Neuronal stem cell (in vitro differentiated cells): ENCODE measurements at regions not wholly inside any gene's neighbourhood (a gene's known extent, or its start where the extent isn't known, plus 50 kb on each side); places are given as distances from the start of the nearest gene placed in this dataset.

Experiments
- DNase-seq: peaks from one replicate; pipeline ENCODE4 v3.0.0-alpha.2; 2013; ENCODE audit warnings: low spot score
- H2AFZ ChIP-seq: one replicate; pipeline ENCODE4 v1.6.1; 2013; ENCODE audit warnings: mild to moderate bottlenecking, low read length, inconsistent platforms
- H2AK5ac ChIP-seq: 2 replicates; pipeline ENCODE4 v1.6.1; 2013; ENCODE audit warnings: low read depth, mild to moderate bottlenecking, inconsistent platforms, low read length, moderate library complexity, mixed read lengths
- H2BK120ac ChIP-seq: 2 replicates; pipeline ENCODE4 v1.6.1; 2013; ENCODE audit warnings: low read depth, mild to moderate bottlenecking, inconsistent platforms, low read length, moderate library complexity, mixed read lengths
- H2BK12ac ChIP-seq: one replicate; pipeline ENCODE4 v1.6.1; 2013; ENCODE audit warnings: low read length, inconsistent platforms
- H2BK15ac ChIP-seq: 2 replicates; pipeline ENCODE4 v1.6.1; 2013; ENCODE audit warnings: mild to moderate bottlenecking, low read length, inconsistent platforms, mixed read lengths
- H2BK5ac ChIP-seq: one replicate; pipeline ENCODE4 v1.6.1; 2013; ENCODE audit warnings: inconsistent platforms, mild to moderate bottlenecking, low read length, moderate library complexity
- H3K14ac ChIP-seq: one replicate; pipeline ENCODE4 v1.6.1; 2013; ENCODE audit warnings: low read length, inconsistent platforms
- H3K18ac ChIP-seq: 2 replicates; pipeline ENCODE4 v1.6.1; 2013; ENCODE audit warnings: low read length, inconsistent platforms
- H3K23ac ChIP-seq: 2 replicates; pipeline ENCODE4 v1.6.1; 2013; ENCODE audit warnings: low read depth, mild to moderate bottlenecking, mixed read lengths, low read length, inconsistent platforms; ENCODE audit not compliant: poor library complexity
- H3K27ac ChIP-seq: replicated peaks from 3 replicates; pipeline ENCODE4 v1.5.1; 2013; ENCODE audit warnings: low read length, inconsistent platforms
- H3K27me3 ChIP-seq, 3 experiments: 2 replicates each; pipeline ENCODE4 v1.6.1; 2013; ENCODE audit warnings: low read length in 3 of 3, mild to moderate bottlenecking in 2 of 3, inconsistent platforms in 1 of 3, low read depth in 1 of 3, mixed read lengths in 1 of 3, moderate library complexity in 1 of 3; ENCODE audit not compliant: control insufficient read depth in 3 of 3, insufficient read depth in 3 of 3
- H3K36me3 ChIP-seq, 2 donors: replicated peaks in 1 of 2; 2 replicates each; pipeline ENCODE4 v1.6.1; 2013; ENCODE audit warnings: low read length in 2 of 2; ENCODE audit not compliant: control insufficient read depth in 2 of 2, insufficient read depth in 2 of 2
- H3K4ac ChIP-seq: 2 replicates; pipeline ENCODE4 v1.6.1; 2013; ENCODE audit warnings: inconsistent platforms, mild to moderate bottlenecking, low read length, moderate library complexity
- H3K4me1 ChIP-seq, 2 donors: 1 replicate in 1 of 2; 2 replicates in 1 of 2; pipeline ENCODE4 v1.6.1; 2013; ENCODE audit warnings: low read length in 2 of 2, low read depth in 1 of 2; ENCODE audit not compliant: control insufficient read depth in 2 of 2, insufficient read depth in 1 of 2
- H3K4me2 ChIP-seq: one replicate; pipeline ENCODE4 v1.6.1; 2013; ENCODE audit warnings: mild to moderate bottlenecking, low read length, inconsistent platforms; ENCODE audit not compliant: insufficient read depth, poor library complexity, severe bottlenecking
- H3K4me3 ChIP-seq, 2 donors: 2 replicates each; pipeline ENCODE4 v1.5.1; 2013; ENCODE audit warnings: low read length in 2 of 2, mild to moderate bottlenecking in 2 of 2, inconsistent platforms in 1 of 2, moderate library complexity in 1 of 2
- H3K79me1 ChIP-seq: one replicate; pipeline ENCODE4 v1.6.1; 2013; ENCODE audit warnings: low read depth, mild to moderate bottlenecking, inconsistent platforms, low read length, moderate library complexity
- H3K9ac ChIP-seq: one replicate; pipeline ENCODE4 v1.6.1; 2013; ENCODE audit warnings: mild to moderate bottlenecking, low read depth, low read length, inconsistent platforms; ENCODE audit not compliant: poor library complexity
- H3K9me3 ChIP-seq, 2 donors: replicated peaks in 1 of 2; 2 replicates each; pipeline versions ENCODE3 to v1.6.1; 2013; ENCODE audit warnings: low read length in 2 of 2, mild to moderate bottlenecking in 2 of 2, inconsistent platforms in 1 of 2, low read depth in 1 of 2, mixed read lengths in 1 of 2, moderate library complexity in 1 of 2; ENCODE audit not compliant: control insufficient read depth in 2 of 2, insufficient read depth in 1 of 2
- H4K8ac ChIP-seq: one replicate; pipeline ENCODE4 v1.6.1; 2013; ENCODE audit warnings: low read depth, mild to moderate bottlenecking, inconsistent platforms, low read length, moderate library complexity
- H4K91ac ChIP-seq: one replicate; pipeline ENCODE4 v1.6.1; 2013; ENCODE audit warnings: low read length, low read depth, mild to moderate bottlenecking, inconsistent platforms; ENCODE audit not compliant: poor library complexity
- WGBS, 2 donors: extraction: QIAGEN DNeasy Blood & Tissue Kit; methylation state at CpG; one replicate each; pipeline ENCODE4 v1.1.7; 2013; ENCODE audit warnings: missing lambda C conversion rate in 2 of 2, mixed read lengths in 1 of 2; ENCODE audit not compliant: insufficient read length in 2 of 2, insufficient replicate concordance in 1 of 2; ENCODE audit errors: extremely low coverage in 2 of 2; 5-methylcytosine and 5-hydroxymethylcytosine counted together

DNA sequence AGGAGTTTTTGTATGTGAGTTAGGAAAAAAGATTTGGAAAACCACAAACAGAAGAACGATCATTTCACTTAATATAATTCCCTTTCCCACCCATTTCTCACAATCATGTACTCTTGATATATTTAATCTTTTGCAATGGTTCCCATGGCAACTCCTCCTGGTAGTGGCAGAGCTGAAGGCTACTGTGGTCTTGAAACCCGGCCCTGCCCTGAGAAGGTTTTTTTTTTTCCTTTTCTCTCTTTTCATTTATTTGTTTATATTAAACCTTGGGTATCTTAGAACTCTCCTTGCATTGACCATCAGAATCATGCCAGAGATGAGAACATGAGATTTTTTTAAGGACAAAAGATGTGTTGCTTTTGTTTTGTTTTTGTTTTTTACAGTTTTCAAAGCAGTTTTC is 566.1 kb upstream of the NRP1 start:
- Histone ChIP-seq H2BK12ac (no peak overlapping the region), H3K14ac (no peak overlapping the region), H2BK5ac (no peak overlapping the region), H3K36me3 (no peaks in the 10 kb centered on the region), H3K79me1 (no peaks in the 10 kb centered on the region), H4K8ac (no peak overlapping the region), H4K91ac (no peak overlapping the region), H2AFZ (no peak overlapping the region), H3K18ac (no peak overlapping the region), H2BK15ac (no peak overlapping the region), H3K4me2 (no peak overlapping the region), H3K4ac (no peak overlapping the region), H3K4me1 (no peaks in the 10 kb centered on the region), H3K27me3 (no peaks in the 10 kb centered on the region), H3K9ac (no peak overlapping the region), H2AK5ac (no peak overlapping the region), H2BK120ac (no peak overlapping the region), H3K9me3 (peaks cover 0 to 5% of the 10 kb centered on the region in 2 donors), H3K23ac (no peak overlapping the region), H3K27ac (no peak overlapping the region), H3K4me3 (no peak overlapping the region)
- DNase-seq, result no peak
- WGBS, 2 donors, result 100% methylated on average over 1 of the region's 2 CpGs; no CpG with 5 or more reads in 1 of the 2 donors

DNA sequence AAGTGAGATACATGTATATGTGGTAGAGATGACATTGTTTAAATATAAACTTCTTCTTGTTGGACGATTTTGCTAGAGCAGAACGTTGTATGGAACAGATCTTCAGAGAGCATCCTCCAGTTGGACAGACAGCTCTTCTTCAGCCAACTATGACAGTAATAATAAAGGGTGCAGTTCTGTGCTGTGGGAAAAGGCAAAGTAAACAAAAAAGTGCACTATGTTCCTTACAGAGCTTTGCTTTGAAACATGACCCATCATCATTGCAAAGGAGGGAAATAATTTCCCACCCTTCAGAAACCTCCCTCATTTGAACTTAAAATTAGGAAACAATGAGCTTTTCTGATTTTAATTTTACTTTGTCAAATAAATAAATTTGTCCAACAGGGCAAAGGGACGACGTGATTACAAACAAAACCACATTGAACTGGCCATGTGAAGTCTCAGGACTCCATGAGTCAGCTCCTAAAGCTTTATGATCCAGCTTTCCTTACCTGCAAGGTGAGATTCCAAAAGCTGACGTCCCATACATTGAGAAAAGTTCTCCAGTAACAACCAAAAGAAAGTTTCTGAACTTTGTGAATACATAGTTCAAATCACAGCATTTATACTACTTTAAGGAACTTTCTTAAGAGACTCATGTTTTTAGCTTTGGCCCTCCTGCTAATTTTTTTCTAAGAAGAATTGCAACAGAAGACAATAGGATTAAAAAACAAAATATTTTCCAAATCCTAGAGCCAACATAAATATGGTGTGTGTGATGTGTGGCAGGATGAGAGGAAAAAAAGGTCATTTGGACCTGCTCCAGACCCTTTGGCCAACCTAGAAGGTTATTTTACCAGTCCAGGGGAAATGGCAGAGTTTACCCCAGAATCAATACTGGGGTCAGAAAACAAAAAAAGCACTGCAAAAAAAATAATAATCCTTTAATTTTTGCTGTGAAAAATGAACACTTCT is 565.4 kb upstream of the NRP1 start:
- H3K18ac ChIP-seq, result no peak overlapping the region
- H3K4ac ChIP-seq, result no peak overlapping the region
- no peaks in the 10 kb centered on the region for H3K79me1 ChIP-seq
- no peak overlapping the region for H4K91ac ChIP-seq
- no peak overlapping the region for H3K14ac ChIP-seq
- no peak overlapping the region for H2AFZ ChIP-seq
- no peaks in the 10 kb centered on the region for H3K4me1 ChIP-seq
- no peak for DNase-seq
- no peak overlapping the region for H2AK5ac ChIP-seq
- H3K9ac ChIP-seq, result no peak overlapping the region
- H2BK5ac ChIP-seq, result no peak overlapping the region
- H3K36me3 ChIP-seq, result no peaks in the 10 kb centered on the region
- no peak overlapping the region for H3K4me2 ChIP-seq
- H3K27me3 ChIP-seq, result no peaks in the 10 kb centered on the region
- no peak overlapping the region for H2BK120ac ChIP-seq
- no CpG with 5 or more reads among the region's 5 CpGs for WGBS, 2 donors
- H3K9me3 ChIP-seq, result peaks cover 0 to 8% of the 10 kb centered on the region in 2 donors
- no peak overlapping the region for H3K27ac ChIP-seq
- no peak overlapping the region for H2BK15ac ChIP-seq
- H3K23ac ChIP-seq, result no peak overlapping the region
- no peak overlapping the region for H4K8ac ChIP-seq
- no peak overlapping the region for H3K4me3 ChIP-seq
- no peak overlapping the region for H2BK12ac ChIP-seq

DNA sequence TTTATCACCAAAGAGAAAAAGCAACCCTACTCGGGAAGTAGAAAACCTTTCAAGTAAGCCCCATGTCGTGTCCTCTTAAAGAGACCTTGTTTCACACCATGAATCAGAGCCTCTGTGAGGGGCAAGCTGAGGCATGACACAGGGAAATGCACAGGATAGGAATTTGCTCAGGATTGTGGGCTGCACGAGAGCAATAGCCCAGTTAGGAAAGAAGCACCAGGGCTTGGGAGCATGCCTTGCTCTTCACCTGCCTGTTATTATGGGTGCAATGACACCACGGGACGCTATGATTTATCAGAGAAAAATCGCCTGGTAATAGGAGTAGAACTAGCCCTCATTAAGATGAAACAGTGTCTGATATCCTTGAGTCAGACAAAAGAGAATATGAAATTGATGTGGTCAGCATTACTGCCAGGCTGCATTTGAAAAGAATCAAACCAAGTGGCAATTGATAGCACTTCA is 562.9 kb upstream of the NRP1 start:
- no CpG with 5 or more reads among the region's 6 CpGs for WGBS, 2 donors
- Histone ChIP-seq H2BK120ac (no peak overlapping the region), H4K91ac (no peak overlapping the region), H3K4me3 (no peak overlapping the region), H2BK5ac (no peak overlapping the region), H3K9me3 (peaks cover 0 to 8% of the 10 kb centered on the region in 2 donors), H2BK15ac (no peak overlapping the region), H3K18ac (no peak overlapping the region), H3K4ac (no peak overlapping the region), H3K36me3 (no peaks in the 10 kb centered on the region), H3K14ac (no peak overlapping the region), H3K27ac (no peak overlapping the region), H3K79me1 (no peaks in the 10 kb centered on the region), H3K4me1 (no peaks in the 10 kb centered on the region), H2BK12ac (no peak overlapping the region), H3K4me2 (no peak overlapping the region), H2AFZ (no peak overlapping the region), H3K23ac (no peak overlapping the region), H3K9ac (no peak overlapping the region), H2AK5ac (no peak overlapping the region), H4K8ac (no peak overlapping the region), H3K27me3 (no peaks in the 10 kb centered on the region)
- DNase-seq, result no peak

DNA sequence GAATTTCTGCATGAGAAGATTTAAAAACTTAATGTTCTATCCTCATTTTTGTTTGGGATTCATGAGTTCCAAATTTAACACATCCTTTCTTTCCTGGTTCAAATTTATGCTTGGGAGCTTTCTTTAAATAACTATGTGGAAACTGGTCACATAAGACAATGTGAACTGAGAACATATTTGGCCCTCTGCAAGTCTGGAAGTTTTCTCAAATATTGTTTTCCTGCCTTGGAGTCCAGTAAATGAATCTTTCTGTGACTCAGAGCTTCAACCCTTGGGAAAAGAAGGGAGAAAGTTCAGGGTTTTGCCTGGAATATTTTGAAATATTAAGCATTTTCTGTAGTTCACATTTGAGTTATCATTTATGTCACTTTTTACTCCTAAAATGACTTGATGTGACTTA is 559.0 kb upstream of the NRP1 start:
- no peak for DNase-seq
- H3K79me1 ChIP-seq, result no peaks in the 10 kb centered on the region
- H3K18ac ChIP-seq, result no peak overlapping the region
- H2BK120ac ChIP-seq, result no peak overlapping the region
- H3K4me2 ChIP-seq, result no peak overlapping the region
- H2BK5ac ChIP-seq, result no peak overlapping the region
- H3K27ac ChIP-seq, result no peak overlapping the region
- H2AFZ ChIP-seq, result no peak overlapping the region
- no peak overlapping the region for H3K4ac ChIP-seq
- H2AK5ac ChIP-seq, result no peak overlapping the region
- no peaks in the 10 kb centered on the region for H3K27me3 ChIP-seq
- no peak overlapping the region for H2BK15ac ChIP-seq
- no peak overlapping the region for H3K14ac ChIP-seq
- H3K9me3 ChIP-seq, result peaks cover 0 to 3% of the 10 kb centered on the region in 2 donors
- no peak overlapping the region for H3K4me3 ChIP-seq
- H3K23ac ChIP-seq, result no peak overlapping the region
- H4K91ac ChIP-seq, result no peak overlapping the region
- no peaks in the 10 kb centered on the region for H3K36me3 ChIP-seq
- H2BK12ac ChIP-seq, result no peak overlapping the region
- H4K8ac ChIP-seq, result no peak overlapping the region
- H3K9ac ChIP-seq, result no peak overlapping the region
- H3K4me1 ChIP-seq, result no peaks in the 10 kb centered on the region
